ENCODE measurements at regions not wholly inside any gene's neighbourhood (a gene's known extent, or its start where the extent isn't known, plus 50 kb on each side); places are given as distances from the start of the nearest gene placed in this dataset.

- 94% methylated on average over 1 of the region's 1 CpG for WGBS
- no peak overlapping the region for H3K27ac ChIP-seq (ENCODE audit: low read depth)
- no peak overlapping the region for H3K4me3 ChIP-seq (ENCODE audit: low read depth, low read length)
- H3K4me1 ChIP-seq (ENCODE audit: insufficient read depth): no peaks in the 10 kb centered on the region
- H3K36me3 ChIP-seq (ENCODE audit: insufficient read depth): no peaks in the 10 kb centered on the region
- DNase-seq (ENCODE audit: extremely low spot score): no peak
These were observed 575.5 kb downstream of the RNF144A start for GRCh38 chr2:7492719-7493118.

GRCh38 chr2:7497178-7497577, 580.0 kb downstream of the RNF144A start:
- Histone ChIP-seq H3K27ac (ENCODE audit: low read depth) (no peak overlapping the region), H3K4me1 (ENCODE audit: insufficient read depth) (no peaks in the 10 kb centered on the region), H3K36me3 (ENCODE audit: insufficient read depth) (no peaks in the 10 kb centered on the region), H3K4me3 (ENCODE audit: low read depth, low read length) (no peak overlapping the region)
- DNase-seq (ENCODE audit: extremely low spot score): no peak
- 78% methylated on average over 4 of the region's 4 CpGs for WGBS

GRCh38 chr2:7499018-7499417, 581.8 kb downstream of the RNF144A start:
- no peak for DNase-seq (ENCODE audit: extremely low spot score)
- 92% methylated on average over 2 of the region's 2 CpGs for WGBS

GRCh38 chr2:7502336-7502735, 585.1 kb downstream of the RNF144A start:
- Histone ChIP-seq H3K4me3 (ENCODE audit: low read depth, low read length) (no peak overlapping the region), H3K36me3 (ENCODE audit: insufficient read depth) (no peaks in the 10 kb centered on the region), H3K27ac (ENCODE audit: low read depth) (no peak overlapping the region), H3K4me1 (ENCODE audit: insufficient read depth) (no peaks in the 10 kb centered on the region)
- DNase-seq (ENCODE audit: extremely low spot score): no peak

More at GRCh38 chr2:7499018-7499417, 581.8 kb downstream of the RNF144A start:
- no peaks in the 10 kb centered on the region for H3K4me1 ChIP-seq (ENCODE audit: insufficient read depth)
- H3K36me3 ChIP-seq (ENCODE audit: insufficient read depth): no peaks in the 10 kb centered on the region
- H3K27ac ChIP-seq (ENCODE audit: low read depth): no peak overlapping the region
- no peak overlapping the region for H3K4me3 ChIP-seq (ENCODE audit: low read depth, low read length)

GRCh38 chr2:7508296-7508943, 591.2 kb downstream of the RNF144A start:
- Histone ChIP-seq H3K4me1 (ENCODE audit: insufficient read depth) (no peaks in the 10 kb centered on the region), H3K4me3 (ENCODE audit: low read depth, low read length) (no peak overlapping the region), H3K36me3 (ENCODE audit: insufficient read depth) (no peaks in the 10 kb centered on the region), H3K27ac (ENCODE audit: low read depth) (no peak overlapping the region)
- peak; percentile 8 for DNase-seq (ENCODE audit: extremely low spot score)
- 44% methylated on average over 4 of the region's 4 CpGs for WGBS

- DNase-seq (ENCODE audit: extremely low spot score): no peak
- no peaks in the 10 kb centered on the region for H3K36me3 ChIP-seq (ENCODE audit: insufficient read depth)
- H3K4me3 ChIP-seq (ENCODE audit: low read depth, low read length): no peak overlapping the region
- H3K4me1 ChIP-seq (ENCODE audit: insufficient read depth): no peaks in the 10 kb centered on the region
- H3K27ac ChIP-seq (ENCODE audit: low read depth): no peak overlapping the region
- 71% methylated on average over 4 of the region's 4 CpGs for WGBS
These were observed 593.1 kb downstream of the RNF144A start for GRCh38 chr2:7510353-7510752.

- Histone ChIP-seq H3K4me1 (ENCODE audit: insufficient read depth) (no peaks in the 10 kb centered on the region), H3K27ac (ENCODE audit: low read depth) (no peak overlapping the region), H3K36me3 (ENCODE audit: insufficient read depth) (no peaks in the 10 kb centered on the region), H3K4me3 (ENCODE audit: low read depth, low read length) (no peak overlapping the region)
- WGBS: 85% methylated on average over 3 of the region's 3 CpGs
- no peak for DNase-seq (ENCODE audit: extremely low spot score)
These were observed 596.6 kb downstream of the RNF144A start for GRCh38 chr2:7513834-7514233.

GRCh38 chr2:7515327-7515726, 598.1 kb downstream of the RNF144A start:
- no peak overlapping the region for H3K4me3 ChIP-seq (ENCODE audit: low read depth, low read length)
- H3K36me3 ChIP-seq (ENCODE audit: insufficient read depth): no peaks in the 10 kb centered on the region
- DNase-seq (ENCODE audit: extremely low spot score): no peak
- H3K27ac ChIP-seq (ENCODE audit: low read depth): no peak overlapping the region
- H3K4me1 ChIP-seq (ENCODE audit: insufficient read depth): no peaks in the 10 kb centered on the region

- Histone ChIP-seq H3K27ac (ENCODE audit: low read depth) (no peak overlapping the region), H3K36me3 (ENCODE audit: insufficient read depth) (no peaks in the 10 kb centered on the region), H3K4me3 (ENCODE audit: low read depth, low read length) (no peak overlapping the region), H3K4me1 (ENCODE audit: insufficient read depth) (no peaks in the 10 kb centered on the region)
- 72% methylated on average over 2 of the region's 2 CpGs for WGBS
- DNase-seq (ENCODE audit: extremely low spot score): no peak
These were observed 599.4 kb downstream of the RNF144A start for GRCh38 chr2:7516484-7517063.

- no peaks in the 10 kb centered on the region for H3K36me3 ChIP-seq (ENCODE audit: insufficient read depth)
- no peaks in the 10 kb centered on the region for H3K4me1 ChIP-seq (ENCODE audit: insufficient read depth)
- H3K4me3 ChIP-seq (ENCODE audit: low read depth, low read length): no peak overlapping the region
- WGBS: 45% methylated on average over 6 of the region's 6 CpGs
- H3K27ac ChIP-seq (ENCODE audit: low read depth): no peak overlapping the region
- DNase-seq (ENCODE audit: extremely low spot score): no peak
These were observed 599.9 kb downstream of the RNF144A start for GRCh38 chr2:7517088-7517487.

GRCh38 chr2:7517851-7518250, 600.6 kb downstream of the RNF144A start:
- H3K27ac ChIP-seq (ENCODE audit: low read depth): no peak overlapping the region
- no peak for DNase-seq (ENCODE audit: extremely low spot score)
- 90% methylated on average over 2 of the region's 2 CpGs for WGBS
- H3K36me3 ChIP-seq (ENCODE audit: insufficient read depth): no peaks in the 10 kb centered on the region
- H3K4me1 ChIP-seq (ENCODE audit: insufficient read depth): no peaks in the 10 kb centered on the region
- no peak overlapping the region for H3K4me3 ChIP-seq (ENCODE audit: low read depth, low read length)

- no peak overlapping the region for H3K27ac ChIP-seq (ENCODE audit: low read depth)
- H3K4me1 ChIP-seq (ENCODE audit: insufficient read depth): no peaks in the 10 kb centered on the region
- WGBS: 60% methylated on average over 12 of the region's 12 CpGs
- no peak for DNase-seq (ENCODE audit: extremely low spot score)
- H3K36me3 ChIP-seq (ENCODE audit: insufficient read depth): no peaks in the 10 kb centered on the region
- H3K4me3 ChIP-seq (ENCODE audit: low read depth, low read length): no peak overlapping the region
These were observed 606.4 kb downstream of the RNF144A start for GRCh38 chr2:7523481-7524120.

- H3K4me1 ChIP-seq (ENCODE audit: insufficient read depth): no peaks in the 10 kb centered on the region
- no peaks in the 10 kb centered on the region for H3K36me3 ChIP-seq (ENCODE audit: insufficient read depth)
- DNase-seq (ENCODE audit: extremely low spot score): no peak
- H3K4me3 ChIP-seq (ENCODE audit: low read depth, low read length): no peak overlapping the region
- 90% methylated on average over 3 of the region's 3 CpGs for WGBS
- H3K27ac ChIP-seq (ENCODE audit: low read depth): no peak overlapping the region
These were observed 607.0 kb downstream of the RNF144A start for GRCh38 chr2:7524195-7524594.

GRCh38 chr2:7525746-7526145, 608.5 kb downstream of the RNF144A start:
- no peak overlapping the region for H3K27ac ChIP-seq (ENCODE audit: low read depth)
- DNase-seq (ENCODE audit: extremely low spot score): no peak
- WGBS: 90% methylated on average over 1 of the region's 1 CpG

More at GRCh38 chr2:7525746-7526145, 608.5 kb downstream of the RNF144A start:
- H3K36me3 ChIP-seq (ENCODE audit: insufficient read depth): no peaks in the 10 kb centered on the region
- no peak overlapping the region for H3K4me3 ChIP-seq (ENCODE audit: low read depth, low read length)
- H3K4me1 ChIP-seq (ENCODE audit: insufficient read depth): no peaks in the 10 kb centered on the region
